Effector CD4-positive, alpha-beta T cell (primary cell): ENCODE measurements at regions not wholly inside any gene's neighbourhood (a gene's known extent, or its start where the extent isn't known, plus 50 kb on each side); places are given as distances from the start of the nearest gene placed in this dataset.
"Not testable (repeated sequence)": the region's sequence is repeated elsewhere in the genome, so short reads cannot be mapped to it uniquely, and the experiment has no call there.

Experiments
- DNase-seq: peaks from one replicate; pipeline ENCODE4 v3.0.0-alpha.2; 2020

- DNase-seq = no peak
Observed at GRCh38 chr2:446303-446874, 158.5 kb upstream of the ALKAL2 start.

GRCh38 chr2:445896-446295 is 158.0 kb upstream of the ALKAL2 start:
- no peak for DNase-seq

- DNase-seq = no peak
Observed at GRCh38 chr2:444937-445884, 157.3 kb upstream of the ALKAL2 start.

- no peak for DNase-seq
Observed at GRCh38 chr2:443741-444140, 155.8 kb upstream of the ALKAL2 start.

GRCh38 chr2:443216-443615 is 155.3 kb upstream of the ALKAL2 start:
- DNase-seq = no peak

- no peak for DNase-seq
Observed at GRCh38 chr2:441258-442022, 153.5 kb upstream of the ALKAL2 start.

- DNase-seq = no peak
Observed at GRCh38 chr2:440403-440740, 152.5 kb upstream of the ALKAL2 start.

GRCh38 chr2:439556-440402 is 151.9 kb upstream of the ALKAL2 start:
- DNase-seq = no peak

GRCh38 chr2:439077-439476 is 151.2 kb upstream of the ALKAL2 start:
- no peak for DNase-seq

- peak; percentile 59 for DNase-seq
Observed at GRCh38 chr2:437756-438393, 150.0 kb upstream of the ALKAL2 start.

- DNase-seq = no peak
Observed at GRCh38 chr2:437180-437579, 149.3 kb upstream of the ALKAL2 start.

- DNase-seq = no peak
Observed at GRCh38 chr2:436205-436604, 148.3 kb upstream of the ALKAL2 start.

- no peak for DNase-seq
Observed at GRCh38 chr2:434625-435024, 146.7 kb upstream of the ALKAL2 start.

GRCh38 chr2:433216-433615 is 145.3 kb upstream of the ALKAL2 start:
- no peak for DNase-seq

GRCh38 chr2:430291-431040 is 142.6 kb upstream of the ALKAL2 start:
- DNase-seq = no peak

GRCh38 chr2:429575-430254 is 141.8 kb upstream of the ALKAL2 start:
- DNase-seq = no peak

- no peak for DNase-seq
Observed at GRCh38 chr2:429142-429541, 141.3 kb upstream of the ALKAL2 start.

GRCh38 chr2:428591-428990 is 140.7 kb upstream of the ALKAL2 start:
- no peak for DNase-seq

- not testable (repeated sequence) for DNase-seq
Observed at GRCh38 chr2:426696-427095, 138.8 kb upstream of the ALKAL2 start.

GRCh38 chr2:425947-426346 is 138.1 kb upstream of the ALKAL2 start:
- no peak for DNase-seq

GRCh38 chr2:425243-425642 is 137.4 kb upstream of the ALKAL2 start:
- DNase-seq = no peak
